Dendritic cell treated with granulocyte-macrophage colony-stimulating factor and Interleukin-4, amounts not matched to agents 40 ng/mL and 50 ng/mL, for 4 days (primary cell): ENCODE measurements at regions not wholly inside any gene's neighbourhood (a gene's known extent, or its start where the extent isn't known, plus 50 kb on each side); places are given as distances from the start of the nearest gene placed in this dataset.

Experiments used
- H3K27ac Mint-ChIP-seq: one replicate; pipeline ENCODE4 v1.8.0; 2022; ENCODE audit warnings: mild to moderate bottlenecking, mixed read lengths
- H3K27me3 Mint-ChIP-seq: one replicate; pipeline ENCODE4 v1.8.0; 2022; ENCODE audit warnings: mild to moderate bottlenecking, mixed read lengths
- H3K36me3 Mint-ChIP-seq: one replicate; pipeline ENCODE4 v1.8.0; 2022; ENCODE audit warnings: low read depth, mixed read lengths
- H3K4me1 Mint-ChIP-seq: one replicate; pipeline ENCODE4 v1.8.0; 2022; ENCODE audit warnings: low read depth, mixed read lengths
- H3K4me3 Mint-ChIP-seq: one replicate; pipeline ENCODE4 v1.8.0; 2022; ENCODE audit warnings: mild to moderate bottlenecking, moderate library complexity, mixed read lengths
- H3K9me3 Mint-ChIP-seq: one replicate; pipeline ENCODE4 v1.8.0; 2022; ENCODE audit warnings: mixed read lengths
- intact Hi-C: fragments of 100-400 bp; cut with micrococcal nuclease; formaldehyde crosslinking; loops from one replicate; pipeline ENCODE4 v1.15.0; 2022

- H3K27me3 Mint-ChIP-seq: peaks cover 1% of the 10 kb centered on the region
- no peaks in the 10 kb centered on the region for H3K9me3 Mint-ChIP-seq
- intact Hi-C loops: no loop called here
- no peaks in the 10 kb centered on the region for H3K36me3 Mint-ChIP-seq
- H3K4me3 Mint-ChIP-seq: no peak overlapping the region
- no peaks in the 10 kb centered on the region for H3K4me1 Mint-ChIP-seq
- H3K27ac Mint-ChIP-seq: no peak overlapping the region
Measured at GRCh38 chr14:94918896-94919295, 149.0 kb upstream of the GSC start.

- Mint-ChIP-seq H3K9me3 (no peaks in the 10 kb centered on the region), H3K4me1 (no peaks in the 10 kb centered on the region), H3K4me3 (no peak overlapping the region), H3K36me3 (no peaks in the 10 kb centered on the region), H3K27me3 (no peaks in the 10 kb centered on the region), H3K27ac (no peak overlapping the region)
- intact Hi-C loops: no loop called here
Measured at GRCh38 chr14:94917041-94917600, 147.2 kb upstream of the GSC start.

GRCh38 chr14:94914191-94914590 is 144.3 kb upstream of the GSC start:
- no peaks in the 10 kb centered on the region for H3K36me3 Mint-ChIP-seq
- no peak overlapping the region for H3K27ac Mint-ChIP-seq
- no peaks in the 10 kb centered on the region for H3K4me1 Mint-ChIP-seq
- peaks cover 2% of the 10 kb centered on the region for H3K27me3 Mint-ChIP-seq
- H3K4me3 Mint-ChIP-seq: no peak overlapping the region
- intact Hi-C loops: no loop called here
- H3K9me3 Mint-ChIP-seq: no peaks in the 10 kb centered on the region

- H3K27ac Mint-ChIP-seq: no peak overlapping the region
- peaks cover 9% of the 10 kb centered on the region for H3K27me3 Mint-ChIP-seq
- intact Hi-C loops: no loop called here
- H3K9me3 Mint-ChIP-seq: no peaks in the 10 kb centered on the region
- H3K4me3 Mint-ChIP-seq: no peak overlapping the region
- H3K4me1 Mint-ChIP-seq: no peaks in the 10 kb centered on the region
- no peaks in the 10 kb centered on the region for H3K36me3 Mint-ChIP-seq
Measured at GRCh38 chr14:94907626-94908261, 137.8 kb upstream of the GSC start.

- intact Hi-C loops: no loop called here
- Mint-ChIP-seq H3K4me1 (no peaks in the 10 kb centered on the region), H3K27me3 (peaks cover 9% of the 10 kb centered on the region), H3K9me3 (no peaks in the 10 kb centered on the region), H3K36me3 (no peaks in the 10 kb centered on the region), H3K4me3 (no peak overlapping the region), H3K27ac (no peak overlapping the region)
Measured at GRCh38 chr14:94906991-94907587, 137.2 kb upstream of the GSC start.

- Mint-ChIP-seq H3K27ac (no peak overlapping the region), H3K36me3 (no peaks in the 10 kb centered on the region), H3K9me3 (no peaks in the 10 kb centered on the region), H3K4me1 (no peaks in the 10 kb centered on the region), H3K4me3 (no peak overlapping the region), H3K27me3 (peaks cover 9% of the 10 kb centered on the region)
- intact Hi-C loops: no loop called here
Measured at GRCh38 chr14:94906577-94906976, 136.7 kb upstream of the GSC start.

- intact Hi-C loops: no loop called here
- H3K9me3 Mint-ChIP-seq: no peaks in the 10 kb centered on the region
- H3K27ac Mint-ChIP-seq: no peak overlapping the region
- no peak overlapping the region for H3K4me3 Mint-ChIP-seq
- H3K36me3 Mint-ChIP-seq: no peaks in the 10 kb centered on the region
- no peaks in the 10 kb centered on the region for H3K4me1 Mint-ChIP-seq
- H3K27me3 Mint-ChIP-seq: peaks cover 7% of the 10 kb centered on the region
Measured at GRCh38 chr14:94904636-94905035, 134.7 kb upstream of the GSC start.

- Mint-ChIP-seq H3K27me3 (peaks cover 7% of the 10 kb centered on the region), H3K27ac (no peak overlapping the region), H3K4me3 (no peak overlapping the region), H3K4me1 (no peaks in the 10 kb centered on the region), H3K9me3 (no peaks in the 10 kb centered on the region), H3K36me3 (no peaks in the 10 kb centered on the region)
- intact Hi-C loops: no loop called here
Measured at GRCh38 chr14:94903883-94904282, 134.0 kb upstream of the GSC start.

- Mint-ChIP-seq H3K4me3 (no peak overlapping the region), H3K27me3 (peaks cover 7% of the 10 kb centered on the region), H3K27ac (no peak overlapping the region), H3K9me3 (no peaks in the 10 kb centered on the region), H3K4me1 (no peaks in the 10 kb centered on the region), H3K36me3 (no peaks in the 10 kb centered on the region)
- intact Hi-C loops: no loop called here
Measured at GRCh38 chr14:94903338-94903737, 133.4 kb upstream of the GSC start.

GRCh38 chr14:94897561-94897960 is 127.6 kb upstream of the GSC start:
- Mint-ChIP-seq H3K27ac (no peak overlapping the region), H3K27me3 (no peaks in the 10 kb centered on the region), H3K4me1 (no peaks in the 10 kb centered on the region), H3K36me3 (no peaks in the 10 kb centered on the region), H3K4me3 (no peak overlapping the region), H3K9me3 (no peaks in the 10 kb centered on the region)
- intact Hi-C loops: no loop called here

- Mint-ChIP-seq H3K27me3 (no peaks in the 10 kb centered on the region), H3K27ac (no peak overlapping the region), H3K36me3 (no peaks in the 10 kb centered on the region), H3K4me3 (no peak overlapping the region), H3K4me1 (no peaks in the 10 kb centered on the region), H3K9me3 (no peaks in the 10 kb centered on the region)
- intact Hi-C loops: no loop called here
Measured at GRCh38 chr14:94897082-94897481, 127.2 kb upstream of the GSC start.

GRCh38 chr14:94893411-94894160 is 123.7 kb upstream of the GSC start:
- H3K27me3 Mint-ChIP-seq: no peaks in the 10 kb centered on the region
- no peaks in the 10 kb centered on the region for H3K9me3 Mint-ChIP-seq
- H3K36me3 Mint-ChIP-seq: no peaks in the 10 kb centered on the region
- intact Hi-C loops: no loop called here
- no peak overlapping the region for H3K27ac Mint-ChIP-seq
- H3K4me3 Mint-ChIP-seq: no peak overlapping the region
- no peaks in the 10 kb centered on the region for H3K4me1 Mint-ChIP-seq

- intact Hi-C loops: no loop called here
- Mint-ChIP-seq H3K27me3 (no peaks in the 10 kb centered on the region), H3K27ac (no peak overlapping the region), H3K4me1 (no peaks in the 10 kb centered on the region), H3K9me3 (no peaks in the 10 kb centered on the region), H3K4me3 (no peak overlapping the region), H3K36me3 (no peaks in the 10 kb centered on the region)
Measured at GRCh38 chr14:94890785-94891184, 120.9 kb upstream of the GSC start.

GRCh38 chr14:94889520-94890312 is 119.8 kb upstream of the GSC start:
- Mint-ChIP-seq H3K36me3 (no peaks in the 10 kb centered on the region), H3K9me3 (no peaks in the 10 kb centered on the region), H3K27ac (no peak overlapping the region), H3K27me3 (no peaks in the 10 kb centered on the region), H3K4me3 (no peak overlapping the region), H3K4me1 (no peaks in the 10 kb centered on the region)
- intact Hi-C loops: no loop called here
